IMR-90 (cell line): ENCODE measurements at regions not wholly inside any gene's neighbourhood (a gene's known extent, or its start where the extent isn't known, plus 50 kb on each side); places are given as distances from the start of the nearest gene placed in this dataset.

Experiments used
- ATAC-seq: fragments of 200-7000 bp; cut with Tn5 transposase; 2 replicates; pipeline ENCODE4 v1.9.1; 2020; ENCODE audit warnings: low read depth, mild to moderate bottlenecking, moderate library complexity
- BruUV-seq: library from RNA; stranded (reverse); fragments of 400-500 nt; replicated peaks from 2 replicates; lab custom pipeline; 2021; lab: Mats Ljungman, UMichigan
- CTCF ChIA-PET: fragments of 300-600 bp; formaldehyde crosslinking; extraction: SDS; loops from one replicate; lab custom pipeline; 2021; ENCODE audit warnings: antibody characterized with exemption; lab: Yijun Ruan, JAX
- POLR2A ChIA-PET: fragments of 300-600 bp; sonication (Branson Sonifier 250); formaldehyde crosslinking; loops from one replicate; lab custom pipeline; 2022; ENCODE audit warnings: antibody characterized with exemption; ENCODE audit not compliant: unreplicated experiment; lab: Charles Lee
- DNase-seq: peaks from one replicate; pipeline ENCODE4 v3.0.0; 2013
- H2AFZ ChIP-seq: replicated peaks from 2 replicates; pipeline ENCODE3; 2013; ENCODE audit warnings: low read length, mild to moderate bottlenecking; ENCODE audit not compliant: poor library complexity
- H2AK5ac ChIP-seq: 2 replicates; pipeline ENCODE4 v1.6.1; 2013; ENCODE audit warnings: low read depth, low read length, inconsistent platforms
- H2AK9ac ChIP-seq: replicated peaks from 2 replicates; pipeline ENCODE3; 2013; ENCODE audit warnings: mild to moderate bottlenecking, low read depth, low read length, moderate library complexity; ENCODE audit not compliant: poor library complexity
- H2BK120ac ChIP-seq: 2 replicates; pipeline ENCODE4 v1.6.1; 2013; ENCODE audit warnings: low read depth, low read length, inconsistent platforms
- H2BK15ac ChIP-seq: 3 replicates; pipeline ENCODE4 v1.6.1; 2013; ENCODE audit warnings: low read depth, low read length, inconsistent platforms
- H2BK20ac ChIP-seq: 2 replicates; pipeline ENCODE4 v1.6.1; 2013; ENCODE audit warnings: low read depth, mild to moderate bottlenecking, inconsistent platforms, low read length, moderate library complexity
- H2BK5ac ChIP-seq: 2 replicates; pipeline ENCODE4 v1.6.1; 2013; ENCODE audit warnings: mild to moderate bottlenecking, low read depth, low read length, inconsistent platforms; ENCODE audit not compliant: poor library complexity, severe bottlenecking
- H3K14ac ChIP-seq: replicated peaks from 2 replicates; pipeline ENCODE4 v1.6.1; 2013; ENCODE audit warnings: low read depth, low read length, inconsistent platforms
- H3K18ac ChIP-seq: 2 replicates; pipeline ENCODE4 v1.6.1; 2013; ENCODE audit warnings: low read depth, low read length, control low read depth
- H3K23ac ChIP-seq: 2 replicates; pipeline ENCODE4 v1.6.1; 2013; ENCODE audit warnings: low read depth, low read length, inconsistent platforms
- H3K27ac ChIP-seq: 2 replicates; pipeline ENCODE4 v1.5.1; 2013; ENCODE audit warnings: mild to moderate bottlenecking, control low read depth, low read length; ENCODE audit not compliant: insufficient read depth
- H3K27me3 ChIP-seq: 2 replicates; pipeline ENCODE4 v1.6.1; 2013; ENCODE audit warnings: low read length; ENCODE audit not compliant: control insufficient read depth, insufficient read depth
- H3K36me3 ChIP-seq: 2 replicates; pipeline ENCODE4 v1.6.1; 2013; ENCODE audit warnings: low read length, mixed read lengths; ENCODE audit not compliant: control insufficient read depth, insufficient read depth
- H3K4ac ChIP-seq: 2 replicates; pipeline ENCODE4 v1.6.1; 2013; ENCODE audit warnings: low read depth, low read length, inconsistent platforms
- H3K4me1 ChIP-seq: 2 replicates; pipeline ENCODE4 v1.6.1; 2013; ENCODE audit warnings: low read length, mixed read lengths; ENCODE audit not compliant: control insufficient read depth, insufficient read depth
- H3K4me2 ChIP-seq: 2 replicates; pipeline ENCODE4 v1.6.1; 2013; ENCODE audit warnings: low read depth, mild to moderate bottlenecking, control low read depth, low read length, moderate library complexity
- H3K4me3 ChIP-seq: 2 replicates; pipeline ENCODE4 v1.5.1; 2013; ENCODE audit warnings: low read depth, mild to moderate bottlenecking, control low read depth, low read length, moderate library complexity; ENCODE audit not compliant: insufficient read depth
- H3K56ac ChIP-seq: 2 replicates; pipeline ENCODE4 v1.6.1; 2013; ENCODE audit warnings: low read length, inconsistent platforms; ENCODE audit not compliant: insufficient read depth; ENCODE audit errors: extremely low read depth
- H3K79me1 ChIP-seq, 2 experiments: 2 replicates each; pipeline ENCODE4 v1.6.1; 2013; ENCODE audit warnings: low read length in 2 of 2, inconsistent platforms in 1 of 2, low read depth in 1 of 2
- H3K9ac ChIP-seq: 2 replicates; pipeline ENCODE4 v1.6.1; 2013; ENCODE audit warnings: low read depth, low read length, control low read depth
- H3K9me1 ChIP-seq: 2 replicates; pipeline ENCODE4 v1.6.1; 2013; ENCODE audit warnings: low read length, inconsistent platforms; ENCODE audit not compliant: insufficient read depth
- H3K9me3 ChIP-seq: 2 replicates; pipeline ENCODE4 v1.6.1; 2013; ENCODE audit warnings: low read length; ENCODE audit not compliant: control insufficient read depth, insufficient read depth
- H4K20me1 ChIP-seq: 2 replicates; pipeline ENCODE4 v1.6.1; 2013; ENCODE audit warnings: low read length, inconsistent platforms; ENCODE audit not compliant: insufficient read depth
- H4K5ac ChIP-seq: 2 replicates; pipeline ENCODE4 v1.6.1; 2013; ENCODE audit warnings: mild to moderate bottlenecking, low read depth, low read length, control low read depth
- H4K8ac ChIP-seq, 2 experiments: 2 replicates each; pipeline ENCODE4 v1.6.1; 2013; ENCODE audit warnings: low read depth in 2 of 2, low read length in 2 of 2, control low read depth in 1 of 2, inconsistent platforms in 1 of 2
- H4K91ac ChIP-seq: 2 replicates; pipeline ENCODE4 v1.6.1; 2013; ENCODE audit warnings: low read depth, low read length, inconsistent platforms; ENCODE audit not compliant: insufficient read depth
- BHLHE40 ChIP-seq: fragments of 150-350 bp; IDR thresholded peaks from 2 replicates; pipeline ENCODE4 v1.6.1; 2016; ENCODE audit warnings: mild to moderate bottlenecking, low read depth, low read length
- CHD1 ChIP-seq: IDR thresholded peaks from 2 replicates; pipeline ENCODE4 v1.6.1; 2012; ENCODE audit warnings: low read depth, low read length, improper control_type of control experiment
- ELK1 ChIP-seq: fragments of 150-350 bp; IDR thresholded peaks from 2 replicates; pipeline ENCODE4 v1.6.1; 2016; ENCODE audit warnings: low read depth, mild to moderate bottlenecking, low read length, moderate library complexity, borderline replicate concordance
- MXI1 ChIP-seq: IDR thresholded peaks from 2 replicates; pipeline ENCODE4 v1.6.1; 2012; ENCODE audit warnings: low read depth, mild to moderate bottlenecking, low read length, moderate library complexity, borderline replicate concordance
- NFE2L2 ChIP-seq: fragments of 150-350 bp; IDR thresholded peaks from 2 replicates; pipeline ENCODE4 v1.6.1; 2016; ENCODE audit warnings: low read depth, mild to moderate bottlenecking, low read length
- POLR2A ChIP-seq: IDR thresholded peaks from 2 replicates; pipeline ENCODE4 v1.6.1; 2012; ENCODE audit warnings: mild to moderate bottlenecking, low read depth, low read length
- RAD21 ChIP-seq: IDR thresholded peaks from 2 replicates; pipeline ENCODE4 v1.6.1; 2012; ENCODE audit warnings: low read length, improper control_type of control experiment
- WGBS, 2 experiments: methylation state at CpG; one replicate each; pipeline versions ENCODE4 v1.1.5 to v1.1.7; 2013; ENCODE audit warnings: missing lambda C conversion rate in 2 of 2; ENCODE audit not compliant: insufficient read length in 1 of 2; ENCODE audit errors: extremely low coverage in 2 of 2; 5-methylcytosine and 5-hydroxymethylcytosine counted together
- dilution Hi-C: fragments of 300-500 bp; cut with HindIII; formaldehyde crosslinking; loops from one replicate; pipeline ENCODE4 v1.14.3; 2018; ENCODE audit warnings: low sequenced_read_pairs; ENCODE audit not compliant: unreplicated experiment
- in situ Hi-C: fragments of 300-500 bp; cut with MboI; formaldehyde crosslinking; loops from 3 replicates; pipeline ENCODE4 v1.14.3; 2019; ENCODE audit warnings: low sequenced_read_pairs, inconsistent platforms, mixed read lengths
- intact Hi-C: fragments of 100-400 bp; cut with micrococcal nuclease; formaldehyde crosslinking; loops from 2 replicates; pipeline ENCODE4 v1.10.0; 2022

DNA sequence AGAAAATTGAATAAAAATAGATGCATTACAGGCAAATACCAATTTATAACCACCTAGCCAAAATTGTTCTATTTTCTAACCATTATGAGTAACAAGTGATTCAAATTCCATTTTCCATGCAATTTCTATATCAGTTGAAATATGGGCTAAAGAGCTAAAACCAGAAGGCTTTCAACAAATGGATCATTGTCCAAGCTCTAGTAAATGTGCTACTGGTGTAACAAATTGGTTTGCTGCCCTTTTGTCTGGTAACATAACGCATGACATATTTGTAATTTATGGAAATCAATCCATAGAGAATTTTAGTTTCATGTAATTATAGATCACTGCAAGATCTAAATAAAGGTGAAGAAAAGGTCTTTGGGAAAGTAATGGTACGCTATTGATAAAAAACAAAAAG lies 708.0 kb upstream of the GRAMD2B start:
- H2AK5ac ChIP-seq: no peak overlapping the region
- H3K9ac ChIP-seq: no peak overlapping the region
- no peak overlapping the region for H3K4me2 ChIP-seq
- no peaks in the 10 kb centered on the region for H3K36me3 ChIP-seq
- H2BK20ac ChIP-seq: no peak overlapping the region
- no peaks in the 10 kb centered on the region for H3K27me3 ChIP-seq
- DNase-seq (no peak), ATAC-seq (no peak)
- TF ChIP-seq NFE2L2 (no peak), ELK1 (no peak), MXI1 (no peak), CHD1 (no peak), RAD21 (no peak), BHLHE40 (no peak), POLR2A (no peak)
- in situ Hi-C loops: no loop called here
- dilution Hi-C loops: no loop called here
- H2AFZ ChIP-seq: no peak overlapping the region
- H2AK9ac ChIP-seq: no peak overlapping the region
- no peak overlapping the region for H3K27ac ChIP-seq
- H4K91ac ChIP-seq: no peak overlapping the region
- CTCF ChIA-PET: no interaction called here
- no peak overlapping the region for H3K23ac ChIP-seq
- no peak overlapping the region for H3K4me3 ChIP-seq
- H3K14ac ChIP-seq: no peak overlapping the region
- H3K9me3 ChIP-seq: no peaks in the 10 kb centered on the region
- H3K56ac ChIP-seq: no peak overlapping the region
- H2BK15ac ChIP-seq: no peak overlapping the region
- intact Hi-C loops: loop anchor here (5.0 kb wide), 1 partner anchor 228 kb away; no protein-coding TSS in a partner anchor
- H2BK5ac ChIP-seq: no peak overlapping the region
- H4K20me1 ChIP-seq: no peaks in the 10 kb centered on the region
- POLR2A ChIA-PET: no interaction called here
- no peak overlapping the region for H3K18ac ChIP-seq
- no TSS peak for BruUV-seq
- H4K5ac ChIP-seq: no peak overlapping the region
- no peak overlapping the region for H4K8ac ChIP-seq
- no peaks in the 10 kb centered on the region for H3K79me1 ChIP-seq
- no peak overlapping the region for H2BK120ac ChIP-seq
- WGBS, 2 experiments: no CpG with 5 or more reads among the region's 2 CpGs
- H3K4me1 ChIP-seq: peaks cover 5% of the 10 kb centered on the region
- H3K9me1 ChIP-seq: no peaks in the 10 kb centered on the region
- H3K4ac ChIP-seq: no peak overlapping the region
